Forelimb muscle (tissue), 1 donor: ENCODE measurements at regions not wholly inside any gene's neighbourhood (a gene's known extent, or its start where the extent isn't known, plus 50 kb on each side); places are given as distances from the start of the nearest gene placed in this dataset.
"Not testable (repeated sequence)": the region's sequence is repeated elsewhere in the genome, so short reads cannot be mapped to it uniquely, and the experiment has no call there.

Experiments used
- DNase-seq: peaks from one replicate; pipeline ENCODE4 v3.0.0-alpha.2; 2013; ENCODE audit warnings: low read depth

DNA sequence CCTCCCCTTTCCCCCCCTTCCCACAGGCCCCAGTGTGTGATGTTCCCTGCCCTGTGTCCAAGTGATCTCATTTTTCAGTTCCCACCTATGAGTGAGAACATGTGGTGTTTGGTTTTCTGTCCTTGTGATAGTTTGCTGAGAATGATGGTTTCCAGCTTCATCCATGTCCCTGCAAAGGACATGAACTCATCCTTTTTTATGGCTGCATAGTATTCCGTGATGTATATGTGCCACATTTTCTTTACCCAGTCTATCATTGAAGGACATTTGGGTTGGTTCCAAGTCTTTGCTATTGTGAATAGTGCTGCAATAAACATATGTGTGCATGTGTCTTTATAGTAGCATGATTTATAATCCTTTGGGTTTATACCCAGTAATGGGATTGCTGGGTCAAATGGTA, 106.0 kb upstream of the CADM1 start:
- DNase-seq = not testable (repeated sequence)

DNA sequence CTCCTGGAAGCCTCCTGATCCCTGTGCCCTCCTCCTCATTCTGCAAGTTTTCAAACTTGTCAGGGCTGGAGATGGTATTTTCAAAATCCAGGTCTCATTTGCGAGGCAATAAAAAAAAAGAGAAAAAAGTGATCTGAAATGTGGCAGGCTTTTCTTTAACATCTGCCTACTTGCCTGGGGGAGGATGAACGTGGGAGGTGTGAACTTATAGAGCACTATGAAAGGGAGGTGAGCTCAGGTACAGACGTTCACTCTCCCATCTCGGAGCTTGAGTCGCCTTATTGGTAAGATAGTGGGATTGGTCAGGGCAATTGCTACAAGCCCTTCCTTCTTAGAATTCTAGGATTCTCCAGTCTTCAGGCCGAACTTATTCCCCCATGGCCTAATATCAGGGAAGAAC, 104.8 kb upstream of the CADM1 start:
- DNase-seq = no peak

GRCh38 chr11:115607621-115608221, 103.5 kb upstream of the CADM1 start:
- no peak for DNase-seq

DNA sequence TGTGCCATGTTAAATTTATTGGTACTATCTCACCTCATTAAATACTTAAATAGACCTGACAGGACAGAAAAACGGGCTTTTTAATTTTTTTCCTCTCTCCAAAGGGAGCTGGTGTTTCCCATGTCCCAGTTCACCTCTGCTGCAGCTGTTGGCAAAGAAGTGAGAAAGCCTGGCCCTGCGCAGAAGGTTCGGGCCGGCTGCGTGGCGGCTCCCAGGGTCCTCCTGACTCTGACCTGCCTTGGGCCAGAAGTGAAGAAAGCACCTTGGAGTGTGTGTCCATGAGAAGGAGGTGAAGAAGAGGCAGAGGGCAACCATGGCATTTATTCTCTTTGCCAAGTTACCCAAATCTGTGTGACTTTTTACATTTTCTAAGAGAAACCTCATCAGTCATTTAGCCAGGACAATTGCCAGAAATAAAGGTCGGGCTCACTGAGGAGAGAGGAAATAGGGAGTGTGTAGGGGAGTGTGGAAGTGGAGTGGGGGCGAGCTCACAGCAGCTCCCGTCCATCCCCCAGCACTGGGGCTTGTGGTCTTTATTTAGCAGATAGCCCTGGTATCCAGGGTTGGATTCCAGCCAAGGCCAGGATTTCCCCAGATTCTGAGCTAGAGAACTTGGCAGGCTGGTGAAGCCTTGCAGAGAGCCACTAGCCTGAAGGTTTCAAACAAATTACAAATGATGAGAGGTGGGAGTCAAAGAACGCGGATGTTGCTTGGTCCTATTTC, 102.4 kb upstream of the CADM1 start:
- DNase-seq = no peak

- DNase-seq = no peak
These were observed 101.8 kb upstream of the CADM1 start for GRCh38 chr11:115605871-115606497.

DNA sequence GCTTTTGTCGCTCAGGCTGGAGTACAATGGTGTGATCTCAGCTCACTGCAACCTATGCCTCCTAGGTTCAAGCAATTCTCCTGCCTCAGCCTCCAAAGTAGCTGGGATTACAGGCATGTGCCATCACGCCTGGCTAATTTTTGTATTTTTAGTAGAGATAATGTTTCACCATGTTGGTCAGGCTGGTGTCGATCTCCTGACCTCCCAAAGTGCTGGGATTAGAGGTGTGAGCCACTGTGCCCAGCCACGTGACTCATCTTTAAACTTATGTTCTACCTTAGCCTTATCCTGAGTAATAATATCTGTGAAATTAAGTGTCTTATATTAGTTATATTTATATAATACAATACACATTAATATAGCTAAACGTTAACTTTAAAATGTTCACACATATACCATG, 101.2 kb upstream of the CADM1 start:
- not testable (repeated sequence) for DNase-seq

DNA sequence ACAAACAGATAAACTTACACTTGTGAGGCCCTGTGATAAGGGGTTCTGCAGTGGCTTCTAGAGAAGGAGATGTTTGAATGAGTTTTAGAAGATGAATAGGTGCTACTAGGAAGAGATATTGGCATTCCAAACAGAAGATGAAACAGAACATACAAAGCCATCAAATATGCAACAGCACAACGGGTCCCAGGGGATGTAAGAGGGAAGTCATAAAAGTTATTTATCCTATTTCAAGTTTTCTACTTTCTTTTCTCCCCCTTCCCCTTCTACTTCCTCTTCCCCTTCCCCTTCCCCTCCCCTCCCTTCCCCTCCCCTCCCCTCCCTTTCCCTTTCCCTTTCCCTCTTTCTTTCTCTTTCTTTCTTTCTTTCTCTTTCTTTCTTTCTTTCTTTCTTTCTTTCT, 94.9 kb upstream of the CADM1 start:
- no peak for DNase-seq

- DNase-seq = no peak
These were observed 94.2 kb upstream of the CADM1 start for GRCh38 chr11:115598257-115598901.

DNA sequence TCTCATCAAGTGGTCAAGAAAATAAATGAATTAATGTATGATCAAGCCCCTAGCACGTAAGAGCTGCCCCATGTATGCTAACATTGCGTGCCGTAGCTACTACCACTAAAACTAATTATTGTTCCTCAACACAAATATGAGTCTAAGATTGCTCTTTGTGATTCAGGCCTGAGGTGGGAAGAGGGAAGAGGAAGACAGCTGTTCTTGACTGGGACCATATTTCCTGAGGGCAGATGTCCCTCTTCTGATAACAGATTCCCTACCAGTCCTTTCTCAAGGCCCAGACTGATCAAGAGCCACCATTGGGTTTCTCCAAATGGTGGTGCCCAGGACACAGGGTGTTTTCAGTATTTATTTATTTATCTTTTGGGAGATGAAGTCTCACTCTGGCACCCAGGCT, 87.2 kb upstream of the CADM1 start:
- no peak for DNase-seq

DNA sequence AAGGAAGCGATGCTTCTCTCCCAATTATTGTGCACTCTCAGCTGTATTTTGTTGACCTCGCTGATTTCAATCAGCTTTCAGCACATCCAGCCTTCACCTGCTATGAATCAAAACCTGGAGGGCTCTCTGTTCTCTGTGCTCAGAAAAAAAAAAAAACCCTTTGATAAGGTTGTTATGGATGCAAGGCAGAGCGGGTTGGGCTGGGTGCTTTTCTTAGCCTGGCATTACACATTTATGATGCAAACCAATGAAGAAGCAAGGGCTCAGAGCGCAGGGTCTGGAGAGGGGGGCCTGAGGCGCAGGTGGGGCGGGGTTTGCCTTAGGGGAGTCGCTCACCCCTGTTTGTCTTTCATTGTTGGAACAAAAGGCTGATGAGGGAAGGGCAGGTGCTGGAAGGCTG, 86.0 kb upstream of the CADM1 start:
- no peak for DNase-seq

DNA sequence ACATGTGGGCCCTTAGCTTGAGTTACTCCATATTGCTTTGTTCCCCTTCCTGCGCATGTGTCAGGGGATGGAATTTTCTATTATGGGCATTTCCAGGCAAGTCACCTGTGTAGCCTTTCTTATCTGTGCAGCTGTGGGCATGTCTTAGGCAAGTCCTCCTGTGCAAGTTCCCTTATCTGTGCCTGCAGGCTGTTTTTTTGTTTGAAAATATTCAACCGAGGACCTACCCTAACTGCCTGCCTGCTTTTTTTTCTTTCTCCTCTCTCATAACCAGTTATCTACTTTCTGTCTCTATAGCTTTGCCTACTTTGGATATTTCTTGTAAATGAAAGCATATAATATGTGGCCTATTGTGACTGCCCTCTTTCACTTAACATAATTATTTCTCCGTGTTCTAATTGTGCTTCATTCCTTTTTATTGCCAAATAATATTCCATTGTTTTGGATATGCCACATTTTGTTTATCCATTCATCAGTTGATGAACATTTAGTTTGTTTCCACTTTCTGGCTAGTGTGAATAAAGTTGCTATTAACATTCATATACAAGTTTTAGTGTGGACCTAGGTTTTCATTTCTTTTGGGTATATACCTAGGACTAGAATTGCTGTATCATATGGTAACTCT, 83.6 kb upstream of the CADM1 start:
- DNase-seq = no peak

DNA sequence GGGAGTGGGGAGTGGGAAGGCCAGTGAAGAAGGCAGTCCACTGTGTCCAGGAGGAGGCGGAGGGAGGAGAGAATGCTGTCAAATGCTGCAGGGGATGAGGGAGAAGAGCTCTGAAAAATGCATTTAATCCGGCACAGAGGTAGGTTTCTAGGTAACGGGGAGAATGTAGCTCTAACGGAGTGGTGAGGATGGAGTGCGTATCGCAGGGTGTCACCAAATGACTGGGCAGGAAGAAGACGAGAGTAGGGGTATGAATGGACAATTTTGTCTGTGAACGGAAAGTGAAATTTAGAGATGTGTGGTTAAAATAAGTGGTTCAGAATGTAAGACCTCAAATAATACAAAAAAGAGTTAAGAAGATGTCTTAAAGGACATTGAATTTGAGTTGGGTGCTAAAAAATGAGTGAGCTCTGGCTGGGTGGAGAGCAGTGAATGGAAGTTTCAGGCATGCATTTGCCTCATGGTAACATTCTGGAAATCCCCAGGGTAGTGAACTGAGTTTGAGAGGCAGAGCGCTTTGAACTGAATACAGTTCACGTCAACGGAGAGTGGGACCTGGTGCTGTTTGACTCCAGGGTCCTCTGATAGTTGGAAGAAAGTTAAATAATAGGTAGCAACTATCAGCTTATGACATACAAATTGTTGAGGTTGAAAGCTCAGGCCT, 81.3 kb upstream of the CADM1 start:
- no peak for DNase-seq

DNA sequence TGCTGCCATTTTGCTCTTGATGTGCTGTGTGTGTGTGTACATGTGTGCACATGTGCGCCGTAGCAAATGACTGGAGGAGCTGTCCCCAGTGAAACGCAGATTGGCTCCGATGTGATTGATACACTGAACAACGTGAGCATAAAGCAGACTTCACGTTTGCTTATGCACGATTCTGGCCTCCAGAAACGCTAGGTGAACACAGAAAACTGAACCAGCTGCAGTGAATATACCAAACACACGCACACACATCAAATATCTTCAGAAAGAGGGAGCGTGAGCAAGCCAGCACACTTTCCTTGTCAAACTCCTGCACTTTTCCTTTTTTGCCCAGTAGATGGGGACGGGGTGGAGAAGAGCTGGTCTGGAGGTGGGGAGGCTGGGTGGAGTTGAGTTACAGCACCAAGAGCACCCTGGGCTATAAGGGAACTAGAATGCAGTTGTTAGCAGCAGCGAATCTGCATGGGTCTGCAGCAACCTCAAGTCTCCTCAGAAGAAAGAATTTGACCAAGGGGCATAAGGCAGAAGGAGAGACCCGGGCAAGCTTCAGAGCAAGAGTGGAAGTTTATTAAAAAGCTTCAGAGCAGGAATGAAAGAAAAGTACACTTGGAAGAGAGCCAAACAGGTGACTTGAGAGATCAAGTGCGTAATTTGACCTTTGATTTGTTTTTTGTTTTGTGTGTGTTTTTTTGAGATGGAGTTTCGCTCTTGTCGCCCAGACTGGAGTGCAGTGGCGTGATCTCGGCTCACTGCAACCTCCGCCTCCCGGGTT, 77.8 kb upstream of the CADM1 start:
- no peak for DNase-seq

DNA sequence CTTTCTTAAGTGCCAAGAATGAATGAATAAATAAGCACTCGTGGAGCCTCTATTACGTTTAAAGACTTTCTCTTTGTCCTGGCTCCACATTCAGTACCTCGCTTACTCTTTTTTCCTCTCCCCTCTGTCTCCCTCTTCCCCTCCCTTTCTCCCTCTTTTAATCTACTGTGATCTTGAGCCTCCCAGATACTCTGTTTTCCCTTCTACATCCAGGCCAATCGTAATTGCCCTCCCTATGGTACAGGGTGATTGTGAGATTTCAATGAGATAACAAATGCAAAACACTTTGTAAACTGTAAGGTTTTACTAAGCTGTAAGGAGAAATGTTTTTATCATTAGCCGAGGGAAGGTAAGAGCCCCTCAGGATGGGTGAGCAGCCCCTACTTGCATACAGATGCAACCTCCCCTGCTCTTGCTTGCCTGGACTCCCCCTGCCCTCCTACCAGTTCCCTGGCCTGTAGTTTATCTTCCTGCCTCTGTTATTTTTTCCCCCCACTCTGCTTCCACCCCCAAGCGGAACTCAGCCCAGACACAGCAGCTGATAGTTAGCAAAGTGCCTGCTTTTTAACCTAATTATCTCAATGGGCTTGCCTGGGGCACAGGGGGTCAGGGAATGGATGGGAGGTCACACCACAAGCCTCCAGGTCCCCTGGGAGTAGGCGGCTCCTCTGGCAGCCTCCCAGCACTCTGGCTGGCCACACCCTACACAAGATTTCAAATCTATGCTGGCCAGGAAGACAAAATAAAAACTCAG, 76.9 kb upstream of the CADM1 start:
- DNase-seq = no peak

DNA sequence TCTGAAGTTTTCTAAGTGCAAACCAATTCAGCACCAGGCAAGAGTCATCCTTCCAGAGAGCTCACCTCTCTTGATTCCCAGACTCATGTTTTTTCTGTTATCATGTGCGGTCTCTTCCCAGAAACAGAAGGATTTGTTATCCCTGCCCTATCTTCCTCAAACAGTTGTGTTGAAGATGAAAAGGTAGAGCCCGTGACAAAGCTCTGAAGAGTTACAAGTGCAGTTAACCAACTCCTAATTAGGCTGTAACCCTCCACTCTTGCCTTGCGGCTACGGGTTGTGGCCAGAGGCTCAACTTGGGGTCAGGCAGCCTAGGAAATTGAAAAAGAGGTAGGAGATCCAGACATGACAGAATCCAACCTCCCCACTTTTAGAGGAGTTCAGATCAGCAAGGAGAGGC, 76.2 kb upstream of the CADM1 start:
- no peak for DNase-seq

DNA sequence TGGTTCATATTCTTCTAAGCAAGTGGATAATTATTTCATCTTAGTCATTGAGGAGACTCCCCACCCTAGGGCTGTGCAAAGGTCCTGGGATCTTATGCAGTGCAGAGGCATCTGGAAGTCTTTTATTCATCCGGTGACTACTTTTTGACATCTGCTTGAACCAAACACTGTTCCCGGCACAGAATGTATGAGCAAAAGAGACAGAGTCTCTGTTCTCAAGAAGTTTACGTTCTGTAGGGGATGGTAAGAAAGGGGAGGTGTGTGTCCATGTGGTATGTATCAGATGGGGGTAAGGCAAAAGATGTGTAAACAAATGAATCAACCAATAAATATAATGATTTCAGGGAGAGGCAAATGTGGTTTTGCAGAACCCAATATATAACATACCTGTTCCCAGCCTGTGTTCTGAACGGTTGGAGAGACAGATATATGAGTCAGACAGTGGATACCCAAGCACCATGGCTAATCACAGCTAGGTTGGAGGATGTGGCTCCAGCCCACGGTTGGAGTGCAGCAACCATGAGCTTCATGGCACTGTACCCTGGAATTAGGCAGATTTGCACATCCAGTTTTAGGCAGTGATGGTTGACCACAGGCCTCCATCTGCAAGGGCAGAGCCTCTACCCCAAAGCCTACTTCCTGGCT, 75.1 kb upstream of the CADM1 start:
- no peak for DNase-seq

- DNase-seq = no peak
These were observed 74.1 kb upstream of the CADM1 start for GRCh38 chr11:115578275-115578674.

DNA sequence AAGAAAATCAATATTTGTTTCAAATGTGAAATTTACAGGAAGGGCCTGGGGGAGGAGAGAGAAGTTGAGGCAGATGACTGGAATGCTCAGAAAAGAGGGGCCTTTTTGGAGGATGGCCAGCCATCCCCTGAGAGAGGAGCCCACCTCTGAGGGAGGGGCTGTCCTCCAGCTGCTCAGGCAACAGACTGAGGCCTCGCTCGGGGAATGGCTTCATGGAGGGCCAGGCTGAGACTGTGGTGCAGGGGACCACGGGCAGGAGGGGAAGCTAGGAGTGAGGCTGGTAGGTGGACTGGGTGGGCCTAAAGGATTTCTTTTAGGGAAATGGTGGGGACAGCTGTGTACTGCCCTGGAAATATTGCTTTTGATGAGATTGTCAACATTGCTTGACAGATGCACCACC, 73.5 kb upstream of the CADM1 start:
- DNase-seq = no peak

DNA sequence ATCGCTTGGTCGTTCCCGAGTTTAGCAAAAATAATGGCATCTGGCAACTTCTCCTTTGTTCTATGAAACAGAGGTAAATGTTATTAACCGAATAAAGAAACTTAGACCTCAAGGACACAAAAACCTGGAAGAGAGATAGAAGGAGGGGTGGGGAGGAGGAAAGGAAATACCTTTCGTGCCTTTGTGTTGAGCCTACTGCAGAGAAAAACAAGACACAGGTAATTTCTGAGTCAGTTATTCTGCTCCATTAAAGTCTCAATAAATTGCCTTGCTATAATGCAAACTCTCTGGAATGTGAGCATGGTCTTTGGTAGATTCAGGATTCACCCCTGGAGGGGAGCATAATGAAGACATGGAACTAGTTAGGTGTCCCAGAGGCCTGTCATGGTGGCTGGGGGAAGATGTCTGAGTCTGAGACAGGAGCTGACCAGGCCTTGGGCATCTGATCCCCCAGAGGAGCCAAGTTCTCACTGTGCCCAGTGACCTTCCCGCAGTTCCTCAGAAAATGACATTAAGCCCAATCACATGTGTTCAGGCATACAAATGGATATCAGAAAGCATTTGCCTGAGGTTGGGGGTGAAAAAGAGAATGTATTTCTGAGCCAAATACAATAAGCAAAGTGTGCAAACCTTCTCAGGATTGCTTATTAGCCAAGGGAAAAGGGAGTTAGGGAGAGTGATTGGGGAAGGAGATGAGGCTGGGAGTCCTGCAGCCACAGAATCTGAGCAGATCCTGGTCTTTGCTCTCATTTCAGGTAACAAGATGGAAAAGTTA, 72.6 kb upstream of the CADM1 start:
- DNase-seq = no peak
